ENCODE measurements at regions not wholly inside any gene's neighbourhood (a gene's known extent, or its start where the extent isn't known, plus 50 kb on each side); places are given as distances from the start of the nearest gene placed in this dataset.

DNA sequence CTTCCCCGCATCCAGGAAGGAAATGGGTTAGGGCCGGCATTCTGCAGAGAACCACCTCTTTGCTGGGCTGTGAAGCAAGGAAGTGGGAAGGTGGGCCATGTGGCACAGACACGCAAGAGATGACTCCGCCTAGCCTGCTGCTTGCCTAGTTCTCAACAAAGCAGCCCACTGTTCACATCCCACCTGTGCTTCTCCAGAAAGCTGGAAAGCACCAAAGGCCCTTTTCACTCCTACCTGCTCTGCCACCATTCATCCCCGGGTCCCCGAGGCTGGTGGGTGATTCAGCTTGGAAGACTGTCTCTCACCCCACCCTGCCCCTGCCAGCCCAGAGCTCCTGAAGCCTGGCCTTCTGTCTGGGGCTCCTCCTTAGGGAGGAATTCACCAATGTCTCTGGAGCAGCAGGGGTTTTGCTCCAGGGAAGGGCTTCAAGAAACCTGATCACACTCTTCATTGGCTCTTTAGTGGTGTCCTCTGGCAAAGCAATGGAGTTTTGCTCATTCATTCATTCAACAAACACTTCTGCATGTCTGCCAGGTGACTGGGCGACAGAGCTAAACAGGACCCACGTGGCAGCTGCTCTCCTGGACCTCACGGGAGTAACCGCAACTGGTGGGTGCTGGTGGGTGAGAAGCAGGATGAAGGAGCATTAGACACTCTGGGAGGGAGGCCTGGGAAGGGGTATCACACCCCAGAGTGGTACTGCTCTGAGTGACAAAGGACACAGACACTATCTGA, 145.4 kb upstream of the TLE3 start:
- no peak for DNase-seq (ENCODE audit: low spot score)
- H3K9me2 ChIP-seq (replicated peaks; ENCODE audit: insufficient read depth) = no peaks in the 10 kb centered on the region
- H2AFZ ChIP-seq = no peak overlapping the region
- H3K4me2 ChIP-seq = no peak overlapping the region
- TF ChIP-seq EZH2phosphoT487 (IDR thresholded peaks at IDR 0.05; ENCODE audit: low read depth, severe bottlenecking, unreplicated experiment) (no peak), EZH2 (IDR thresholded peaks at IDR 0.05; ENCODE audit: borderline replicate concordance) (no peak)
- TF ChIP-seq, protein P1, sequence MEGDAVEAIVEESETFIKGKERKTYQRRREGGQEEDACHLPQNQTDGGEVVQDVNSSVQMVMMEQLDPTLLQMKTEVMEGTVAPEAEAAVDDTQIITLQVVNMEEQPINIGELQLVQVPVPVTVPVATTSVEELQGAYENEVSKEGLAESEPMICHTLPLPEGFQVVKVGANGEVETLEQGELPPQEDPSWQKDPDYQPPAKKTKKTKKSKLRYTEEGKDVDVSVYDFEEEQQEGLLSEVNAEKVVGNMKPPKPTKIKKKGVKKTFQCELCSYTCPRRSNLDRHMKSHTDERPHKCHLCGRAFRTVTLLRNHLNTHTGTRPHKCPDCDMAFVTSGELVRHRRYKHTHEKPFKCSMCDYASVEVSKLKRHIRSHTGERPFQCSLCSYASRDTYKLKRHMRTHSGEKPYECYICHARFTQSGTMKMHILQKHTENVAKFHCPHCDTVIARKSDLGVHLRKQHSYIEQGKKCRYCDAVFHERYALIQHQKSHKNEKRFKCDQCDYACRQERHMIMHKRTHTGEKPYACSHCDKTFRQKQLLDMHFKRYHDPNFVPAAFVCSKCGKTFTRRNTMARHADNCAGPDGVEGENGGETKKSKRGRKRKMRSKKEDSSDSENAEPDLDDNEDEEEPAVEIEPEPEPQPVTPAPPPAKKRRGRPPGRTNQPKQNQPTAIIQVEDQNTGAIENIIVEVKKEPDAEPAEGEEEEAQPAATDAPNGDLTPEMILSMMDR (IDR thresholded peaks at IDR 0.05; ENCODE audit: poor library complexity) = no peak
- H3K27me3 ChIP-seq = no peaks in the 10 kb centered on the region
- no peaks in the 10 kb centered on the region for H3K9me3 ChIP-seq (ENCODE audit: low read depth)
- no peaks in the 10 kb centered on the region for H3K4me1 ChIP-seq (ENCODE audit: insufficient read depth)
- no peaks in the 10 kb centered on the region for H3K36me3 ChIP-seq (replicated peaks; ENCODE audit: insufficient read depth, low read depth)
- H3K27ac ChIP-seq = no peak overlapping the region
- no peak overlapping the region for H3K4me3 ChIP-seq
- H3K79me2 ChIP-seq = no peaks in the 10 kb centered on the region
- no peaks in the 10 kb centered on the region for H4K20me1 ChIP-seq (ENCODE audit: insufficient read depth, poor library complexity, severe bottlenecking)
- 94% methylated on average over 10 of the region's 10 CpGs for WGBS (ENCODE audit: low lambda C conversion rate, missing lambda C conversion rate)

DNA sequence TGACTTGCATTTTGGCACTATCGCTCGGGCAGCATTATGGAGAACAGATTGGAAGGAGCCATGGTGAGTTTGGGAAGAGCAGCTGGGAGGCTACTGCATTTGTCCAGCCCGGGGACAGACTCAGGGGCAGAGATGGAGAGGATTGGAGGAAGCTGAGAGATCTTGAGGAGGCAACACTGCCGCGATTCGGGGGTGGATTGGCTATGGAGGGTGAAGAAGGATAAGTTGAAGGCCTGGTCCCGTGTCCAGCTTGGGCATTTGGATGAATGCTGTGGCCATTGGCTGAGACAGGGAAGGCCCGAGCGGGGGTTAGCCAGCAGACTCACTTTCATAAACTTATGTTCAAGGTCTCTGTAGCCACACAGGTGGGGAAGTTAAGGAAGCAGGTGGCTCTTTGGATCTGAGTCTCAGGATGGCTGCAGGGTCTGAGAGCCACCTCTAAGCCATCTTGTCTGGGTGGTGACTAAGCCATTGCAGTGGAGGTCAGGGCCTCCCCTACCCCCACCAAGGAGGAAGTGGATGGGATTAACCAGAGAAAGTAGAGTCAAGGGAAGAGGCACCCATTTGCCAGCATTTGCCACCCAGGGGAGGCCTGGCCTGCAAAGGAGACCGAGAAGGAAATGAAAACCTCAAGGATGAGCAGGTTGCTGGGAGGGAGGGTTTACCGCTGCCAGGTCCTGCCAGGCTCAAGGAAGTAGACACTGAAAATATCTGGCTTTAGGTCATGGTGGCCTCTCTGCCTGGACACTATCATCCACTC, 144.0 kb upstream of the TLE3 start:
- H3K9me2 ChIP-seq (replicated peaks; ENCODE audit: insufficient read depth) = no peaks in the 10 kb centered on the region
- no peak overlapping the region for H3K27ac ChIP-seq
- no peaks in the 10 kb centered on the region for H3K36me3 ChIP-seq (replicated peaks; ENCODE audit: insufficient read depth, low read depth)
- H3K9me3 ChIP-seq (ENCODE audit: low read depth) = no peaks in the 10 kb centered on the region
- H2AFZ ChIP-seq = no peak overlapping the region
- no peaks in the 10 kb centered on the region for H4K20me1 ChIP-seq (ENCODE audit: insufficient read depth, poor library complexity, severe bottlenecking)
- H3K79me2 ChIP-seq = no peaks in the 10 kb centered on the region
- no peak overlapping the region for H3K4me3 ChIP-seq
- 92% methylated on average over 11 of the region's 11 CpGs for WGBS (ENCODE audit: low lambda C conversion rate, missing lambda C conversion rate)
- no peak for TF ChIP-seq EZH2 (IDR thresholded peaks at IDR 0.05; ENCODE audit: borderline replicate concordance)
- TF ChIP-seq, protein P1 (IDR thresholded peaks at IDR 0.05; ENCODE audit: poor library complexity) = no peak
- no peak for TF ChIP-seq EZH2phosphoT487 (IDR thresholded peaks at IDR 0.05; ENCODE audit: low read depth, severe bottlenecking, unreplicated experiment)
- no peaks in the 10 kb centered on the region for H3K27me3 ChIP-seq
- no peaks in the 10 kb centered on the region for H3K4me1 ChIP-seq (ENCODE audit: insufficient read depth)
- no peak overlapping the region for H3K4me2 ChIP-seq
- no peak for DNase-seq (ENCODE audit: low spot score)

DNA sequence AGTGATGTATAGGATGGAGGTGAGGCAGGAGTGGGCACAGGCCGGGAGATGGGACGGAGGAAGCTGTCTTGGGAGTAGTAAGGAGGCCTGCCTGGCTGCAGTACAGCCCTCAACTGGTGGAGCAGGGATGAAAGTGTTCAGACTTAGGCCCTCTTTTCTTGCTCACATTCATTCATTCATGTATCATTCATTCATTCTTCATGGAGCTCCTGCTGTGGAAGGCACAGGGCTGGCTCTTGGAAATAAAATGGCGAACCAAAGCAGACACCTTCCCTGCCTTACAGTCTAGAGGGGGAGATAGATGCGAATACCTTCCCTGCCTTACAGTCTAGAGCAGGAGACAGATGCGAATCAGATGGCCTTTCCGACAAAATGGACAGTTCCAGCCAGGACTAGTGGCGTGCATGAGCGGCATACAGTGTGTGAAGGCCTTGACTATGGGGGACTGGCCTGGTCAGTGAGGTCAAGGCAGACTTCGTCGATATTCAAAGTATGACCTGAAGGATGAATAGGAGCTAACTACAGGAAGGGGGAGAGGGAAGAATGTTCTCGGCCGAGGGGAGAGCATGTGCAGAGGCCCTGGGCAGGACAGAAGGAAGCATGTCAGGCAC, 143.2 kb upstream of the TLE3 start:
- H3K9me3 ChIP-seq (ENCODE audit: low read depth) = no peaks in the 10 kb centered on the region
- H3K4me1 ChIP-seq (ENCODE audit: insufficient read depth) = no peaks in the 10 kb centered on the region
- no peaks in the 10 kb centered on the region for H3K27me3 ChIP-seq
- DNase-seq (ENCODE audit: low spot score) = no peak
- H4K20me1 ChIP-seq (ENCODE audit: insufficient read depth, poor library complexity, severe bottlenecking) = no peaks in the 10 kb centered on the region
- no peak overlapping the region for H2AFZ ChIP-seq
- H3K4me3 ChIP-seq = no peak overlapping the region
- no peaks in the 10 kb centered on the region for H3K36me3 ChIP-seq (replicated peaks; ENCODE audit: insufficient read depth, low read depth)
- TF ChIP-seq EZH2 (IDR thresholded peaks at IDR 0.05; ENCODE audit: borderline replicate concordance) (no peak), EZH2phosphoT487 (IDR thresholded peaks at IDR 0.05; ENCODE audit: low read depth, severe bottlenecking, unreplicated experiment) (no peak)
- TF ChIP-seq, protein P1 (IDR thresholded peaks at IDR 0.05; ENCODE audit: poor library complexity) = no peak
- WGBS (ENCODE audit: low lambda C conversion rate, missing lambda C conversion rate) = 97% methylated on average over 12 of the region's 12 CpGs
- H3K4me2 ChIP-seq = no peak overlapping the region
- H3K27ac ChIP-seq = no peak overlapping the region
- H3K79me2 ChIP-seq = no peaks in the 10 kb centered on the region
- H3K9me2 ChIP-seq (replicated peaks; ENCODE audit: insufficient read depth) = no peaks in the 10 kb centered on the region

Data from hepatocyte (in vitro differentiated cells).